OCI-LY3 (cell line): ENCODE measurements at regions not wholly inside any gene's neighbourhood (a gene's known extent, or its start where the extent isn't known, plus 50 kb on each side); places are given as distances from the start of the nearest gene placed in this dataset.

Experiments
- H2AFZ ChIP-seq: fragments of 200-600, 300-600 bp; shearing (Covaris generic); 2 replicates; pipeline ENCODE4 v1.6.0; 2014; ENCODE audit warnings: antibody characterized with exemption, low read depth, low read length
- H3K27ac ChIP-seq: fragments of 200-600, 300-600 bp; sonication (generic); 2 replicates; pipeline ENCODE4 v1.5.1; 2014; ENCODE audit warnings: mild to moderate bottlenecking, low read length, moderate library complexity, mixed read lengths
- H3K27me3 ChIP-seq: fragments of 200-600, 300-600 bp; sonication (generic); 2 replicates; pipeline ENCODE4 v1.6.1; 2014; ENCODE audit warnings: low read depth, low read length, mixed read lengths
- H3K36me3 ChIP-seq: fragments of 200-600, 300-600 bp; sonication (generic); replicated peaks from 2 replicates; pipeline ENCODE3; 2014; ENCODE audit warnings: low read depth, low read length, mixed read lengths
- H3K4me1 ChIP-seq: fragments of 300-600, 200-600 bp; sonication (generic); 2 replicates; pipeline ENCODE4 v1.6.1; 2014; ENCODE audit warnings: low read length, mixed read lengths
- H3K4me2 ChIP-seq: fragments of 200-600, 300-600 bp; sonication (generic); 2 replicates; pipeline ENCODE4 v1.6.1; 2014; ENCODE audit warnings: low read length, mixed read lengths
- H3K4me3 ChIP-seq: fragments of 300-600, 200-600 bp; sonication (generic); 2 replicates; pipeline ENCODE4 v1.5.1; 2014; ENCODE audit warnings: antibody characterized with exemption, mild to moderate bottlenecking, low read length, moderate library complexity
- H3K79me2 ChIP-seq: fragments of 300-600, 200-600 bp; shearing (Covaris generic); 2 replicates; pipeline ENCODE4 v1.6.1; 2014; ENCODE audit warnings: mild to moderate bottlenecking, low read length, mixed read lengths
- H3K9ac ChIP-seq: fragments of 300-600, 200-600 bp; shearing (Covaris generic); 2 replicates; pipeline ENCODE4 v1.6.0; 2014; ENCODE audit warnings: mild to moderate bottlenecking, low read length, moderate library complexity
- H3K9me3 ChIP-seq: fragments of 200-600, 300-600 bp; shearing (Covaris generic); 2 replicates; pipeline ENCODE4 v1.6.1; 2014; ENCODE audit warnings: low read length, mixed read lengths; ENCODE audit not compliant: insufficient read depth
- H4K20me1 ChIP-seq: fragments of 200-600, 300-600 bp; sonication (generic); 2 replicates; pipeline ENCODE4 v1.6.1; 2016; ENCODE audit warnings: low read length, mixed read lengths; ENCODE audit not compliant: insufficient read depth
- EZH2phosphoT487 ChIP-seq: fragments of 200-600 bp; shearing (Covaris generic); IDR thresholded peaks from 2 replicates; pipeline ENCODE4 v1.6.1; 2018; ENCODE audit warnings: antibody characterized with exemption, mixed run types, low read depth
- TF ChIP-seq, protein P1 (sequence below): fragments of 200-600, 300-600 bp; sonication (generic); IDR thresholded peaks from 2 replicates; pipeline ENCODE4 v1.5.1; 2014; ENCODE audit warnings: antibody characterized with exemption, low read length, low read depth

DNA sequence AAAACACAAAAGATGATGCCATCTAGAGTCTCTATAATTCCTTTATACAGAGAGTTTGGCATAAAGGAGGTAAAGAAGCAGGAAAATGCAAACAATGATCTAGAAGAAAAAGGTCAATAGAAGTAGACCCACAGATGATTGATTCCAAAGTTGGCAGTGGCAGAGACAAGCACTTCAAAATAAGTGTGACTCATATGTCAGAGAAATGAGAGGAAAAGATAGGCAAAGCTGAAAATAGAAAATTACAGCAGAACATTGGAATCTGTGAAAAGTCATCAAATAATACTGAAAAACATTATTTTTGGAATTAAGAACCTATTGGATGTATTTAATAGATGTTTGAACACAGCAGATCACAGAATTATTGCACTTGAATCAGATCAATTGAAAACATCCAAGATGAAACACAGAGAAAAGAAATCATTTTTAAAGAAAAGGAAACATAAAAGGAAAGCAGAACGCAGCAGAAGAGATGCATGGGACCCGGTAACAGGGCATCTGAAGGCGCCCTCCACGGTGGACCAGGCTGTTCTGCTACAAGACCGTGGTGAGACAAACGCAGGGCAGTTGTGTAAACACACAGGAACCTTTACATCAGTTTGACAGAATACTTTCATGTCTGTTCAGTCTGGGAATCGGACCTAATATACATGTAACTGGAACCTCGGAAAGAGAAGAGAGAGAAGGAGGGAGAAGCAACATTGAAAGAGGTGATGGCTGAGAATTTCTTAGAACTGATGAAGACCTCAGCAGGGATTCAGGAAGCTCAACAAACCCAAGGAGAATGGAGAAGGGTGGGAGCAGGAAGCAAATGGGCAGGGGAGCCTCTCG, 74.6 kb upstream of the GPC1 start:
- no peak overlapping the region for H3K4me3 ChIP-seq
- H3K27me3 ChIP-seq = no peaks in the 10 kb centered on the region
- no peaks in the 10 kb centered on the region for H4K20me1 ChIP-seq
- H3K4me1 ChIP-seq = no peaks in the 10 kb centered on the region
- no peak overlapping the region for H2AFZ ChIP-seq
- H3K4me2 ChIP-seq = no peak overlapping the region
- no peaks in the 10 kb centered on the region for H3K36me3 ChIP-seq
- TF ChIP-seq, protein P1, sequence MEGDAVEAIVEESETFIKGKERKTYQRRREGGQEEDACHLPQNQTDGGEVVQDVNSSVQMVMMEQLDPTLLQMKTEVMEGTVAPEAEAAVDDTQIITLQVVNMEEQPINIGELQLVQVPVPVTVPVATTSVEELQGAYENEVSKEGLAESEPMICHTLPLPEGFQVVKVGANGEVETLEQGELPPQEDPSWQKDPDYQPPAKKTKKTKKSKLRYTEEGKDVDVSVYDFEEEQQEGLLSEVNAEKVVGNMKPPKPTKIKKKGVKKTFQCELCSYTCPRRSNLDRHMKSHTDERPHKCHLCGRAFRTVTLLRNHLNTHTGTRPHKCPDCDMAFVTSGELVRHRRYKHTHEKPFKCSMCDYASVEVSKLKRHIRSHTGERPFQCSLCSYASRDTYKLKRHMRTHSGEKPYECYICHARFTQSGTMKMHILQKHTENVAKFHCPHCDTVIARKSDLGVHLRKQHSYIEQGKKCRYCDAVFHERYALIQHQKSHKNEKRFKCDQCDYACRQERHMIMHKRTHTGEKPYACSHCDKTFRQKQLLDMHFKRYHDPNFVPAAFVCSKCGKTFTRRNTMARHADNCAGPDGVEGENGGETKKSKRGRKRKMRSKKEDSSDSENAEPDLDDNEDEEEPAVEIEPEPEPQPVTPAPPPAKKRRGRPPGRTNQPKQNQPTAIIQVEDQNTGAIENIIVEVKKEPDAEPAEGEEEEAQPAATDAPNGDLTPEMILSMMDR = no peak
- H3K79me2 ChIP-seq = no peaks in the 10 kb centered on the region
- 0 out of 2 replicates have a peak, but pooled peaks cover 3% of the 10 kb centered on the region for H3K9me3 ChIP-seq
- H3K27ac ChIP-seq = no peak overlapping the region
- no peak overlapping the region for H3K9ac ChIP-seq

DNA sequence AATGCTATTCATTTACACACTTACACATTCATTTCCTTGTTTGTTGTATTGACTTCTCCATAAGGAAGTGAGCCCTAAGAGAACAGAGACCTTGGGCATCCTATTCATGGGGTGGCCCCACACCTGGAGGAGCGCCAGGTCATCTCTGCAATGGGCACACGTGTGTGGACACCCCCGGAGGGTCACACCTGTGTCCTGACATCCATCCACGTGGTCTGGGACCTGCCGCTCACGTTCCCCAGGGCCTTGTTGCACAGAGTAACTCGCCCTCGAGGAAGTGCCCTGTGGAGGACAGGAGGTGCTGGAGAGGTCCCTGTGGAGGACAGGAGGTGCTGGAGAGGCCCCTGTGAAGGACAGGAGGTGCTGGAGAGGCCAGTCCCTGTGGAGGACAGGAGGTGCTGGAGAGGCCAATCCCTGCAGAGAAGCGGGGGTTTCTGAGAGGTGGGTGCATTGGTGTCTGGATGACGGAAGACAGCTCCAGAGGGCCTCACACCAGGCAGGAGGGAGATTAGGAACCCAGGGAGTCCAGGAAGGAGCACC, 73.2 kb upstream of the GPC1 start:
- Histone ChIP-seq H3K27ac (no peak overlapping the region), H2AFZ (no peak overlapping the region), H3K4me2 (no peak overlapping the region), H3K4me1 (no peaks in the 10 kb centered on the region), H3K9me3 (0 out of 2 replicates have a peak, but pooled peaks cover 3% of the 10 kb centered on the region), H3K27me3 (no peaks in the 10 kb centered on the region), H3K79me2 (no peaks in the 10 kb centered on the region), H3K4me3 (no peak overlapping the region), H4K20me1 (no peaks in the 10 kb centered on the region), H3K9ac (no peak overlapping the region), H3K36me3 (no peaks in the 10 kb centered on the region)
- no peak for TF ChIP-seq EZH2phosphoT487
- TF ChIP-seq, protein P1 = no peak

DNA sequence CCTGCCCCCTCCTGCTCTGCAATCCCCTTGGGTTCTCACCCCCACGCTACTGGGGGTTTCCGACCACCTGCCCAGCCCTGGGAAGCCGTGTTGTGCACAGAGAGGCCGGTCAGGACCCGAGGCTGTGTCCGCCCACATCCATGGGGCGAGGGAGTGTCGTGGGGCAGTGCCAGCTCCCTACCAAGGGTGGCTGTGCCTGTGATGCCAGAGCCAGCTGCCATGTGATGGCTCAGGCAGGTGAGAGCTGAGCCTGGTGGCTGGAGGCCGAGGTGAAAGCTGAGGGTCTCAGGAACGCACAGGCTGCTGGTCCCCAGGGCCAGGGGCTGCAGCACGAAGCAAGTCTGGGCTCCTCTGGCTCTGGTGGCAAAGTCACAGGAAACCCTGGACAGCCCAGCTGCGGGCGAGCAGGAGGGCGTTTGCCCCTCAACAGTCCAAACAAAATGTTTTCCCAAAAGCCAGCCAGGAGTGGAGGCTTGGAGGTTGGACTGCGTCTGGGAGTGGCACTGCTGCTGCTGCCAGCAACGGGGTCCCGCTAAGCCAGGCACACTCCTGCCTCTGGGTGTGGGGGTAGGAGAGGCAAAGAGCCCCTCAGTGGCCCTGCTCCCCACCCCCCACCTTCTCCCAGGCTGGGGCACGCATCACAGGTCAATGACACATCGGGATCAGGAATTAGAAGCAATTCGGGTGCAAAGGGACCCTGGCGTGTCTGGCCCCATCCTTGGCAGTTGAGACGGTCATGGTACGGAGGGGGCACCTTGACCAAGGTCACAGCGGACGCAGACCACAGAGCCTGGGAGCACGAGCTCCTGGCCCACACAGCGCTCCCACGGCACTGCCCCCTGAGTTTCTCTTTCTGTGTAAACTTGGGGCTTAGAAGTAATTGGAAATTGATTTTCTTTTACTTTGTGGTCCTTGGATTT, 72.4 kb upstream of the GPC1 start:
- H3K4me1 ChIP-seq = no peaks in the 10 kb centered on the region
- H3K27me3 ChIP-seq = no peaks in the 10 kb centered on the region
- no peaks in the 10 kb centered on the region for H3K79me2 ChIP-seq
- H3K27ac ChIP-seq = no peak overlapping the region
- TF ChIP-seq EZH2phosphoT487 = no peak
- TF ChIP-seq, protein P1 = no peak
- H3K9ac ChIP-seq = no peak overlapping the region
- 0 out of 2 replicates have a peak, but pooled peaks cover 3% of the 10 kb centered on the region for H3K9me3 ChIP-seq
- no peaks in the 10 kb centered on the region for H4K20me1 ChIP-seq
- no peaks in the 10 kb centered on the region for H3K36me3 ChIP-seq
- H2AFZ ChIP-seq = no peak overlapping the region
- no peak overlapping the region for H3K4me3 ChIP-seq
- H3K4me2 ChIP-seq = no peak overlapping the region
